ENCODE measurements at regions not wholly inside any gene's neighbourhood (a gene's known extent, or its start where the extent isn't known, plus 50 kb on each side); places are given as distances from the start of the nearest gene placed in this dataset.

DNA sequence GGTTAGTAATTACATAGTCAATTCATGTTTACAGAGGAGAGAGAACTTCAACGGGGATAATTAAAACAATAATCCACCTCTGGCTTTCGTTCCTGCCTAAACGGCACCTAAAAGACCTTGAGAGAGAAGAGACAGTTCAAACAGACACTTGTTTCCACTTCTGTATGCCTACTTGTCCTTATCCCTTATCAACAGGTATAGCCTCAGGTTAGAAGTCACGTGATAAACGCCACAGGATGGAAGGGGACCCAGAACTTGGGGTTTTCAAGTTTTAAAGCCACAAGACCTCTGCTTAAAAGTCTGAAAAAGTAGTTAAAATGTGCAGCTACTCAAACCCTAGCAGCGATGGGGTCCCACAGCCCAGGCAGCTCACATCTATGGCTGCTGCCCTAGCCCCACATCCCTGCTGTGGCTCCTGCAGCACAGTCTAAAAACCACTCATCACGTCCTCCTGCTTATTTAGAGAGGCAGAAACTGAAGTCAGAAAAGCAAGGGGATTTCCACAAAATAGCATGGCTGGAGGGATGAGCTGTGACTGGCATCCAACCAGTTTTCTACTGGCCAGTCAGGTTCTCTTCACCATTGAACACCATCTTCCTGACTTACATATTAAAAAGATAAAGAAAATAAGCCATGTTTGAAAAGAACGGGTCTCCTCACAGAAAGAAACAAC lies 51.2 kb upstream of the SEC16B start:
- H3K4me3 ChIP-seq (ENCODE audit: low read depth, low read length): no peak overlapping the region

DNA sequence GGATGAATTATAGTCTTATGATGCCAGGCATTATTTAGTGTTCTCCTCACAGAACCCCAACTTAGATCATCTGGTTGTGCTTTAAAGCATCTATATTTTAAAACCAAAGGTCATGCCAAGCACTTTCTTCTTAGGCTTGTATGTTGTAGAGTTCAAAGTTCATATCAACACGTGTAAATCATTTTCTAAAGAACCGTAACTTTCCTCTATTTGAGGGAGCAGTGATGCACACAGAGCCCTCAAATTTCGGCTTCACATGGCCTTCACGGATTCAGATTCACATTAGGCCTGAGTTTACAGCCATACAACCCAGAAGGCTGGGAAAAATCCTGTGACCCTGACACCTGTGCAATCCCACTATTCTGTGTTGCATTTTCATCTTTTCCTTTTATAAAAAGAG lies 52.1 kb upstream of the SEC16B start:
- no peak overlapping the region for H3K9ac ChIP-seq
- no peaks in the 10 kb centered on the region for H3K9me3 ChIP-seq (ENCODE audit: control insufficient read depth, low read length)
- no peaks in the 10 kb centered on the region for H3K4me1 ChIP-seq
- H3K4me2 ChIP-seq (ENCODE audit: low read length): no peak overlapping the region
- no peaks in the 10 kb centered on the region for H3K27me3 ChIP-seq (ENCODE audit: control insufficient read depth, insufficient read depth, low read length)
- H3K27ac ChIP-seq: no peak overlapping the region
- no peaks in the 10 kb centered on the region for H3K36me3 ChIP-seq (ENCODE audit: control insufficient read depth, insufficient read depth, low read length)
- no peak overlapping the region for H2AFZ ChIP-seq
- H3K79me2 ChIP-seq: no peaks in the 10 kb centered on the region
- no peak overlapping the region for H3K4me3 ChIP-seq (ENCODE audit: low read depth, low read length)
- TF ChIP-seq, protein P1, sequence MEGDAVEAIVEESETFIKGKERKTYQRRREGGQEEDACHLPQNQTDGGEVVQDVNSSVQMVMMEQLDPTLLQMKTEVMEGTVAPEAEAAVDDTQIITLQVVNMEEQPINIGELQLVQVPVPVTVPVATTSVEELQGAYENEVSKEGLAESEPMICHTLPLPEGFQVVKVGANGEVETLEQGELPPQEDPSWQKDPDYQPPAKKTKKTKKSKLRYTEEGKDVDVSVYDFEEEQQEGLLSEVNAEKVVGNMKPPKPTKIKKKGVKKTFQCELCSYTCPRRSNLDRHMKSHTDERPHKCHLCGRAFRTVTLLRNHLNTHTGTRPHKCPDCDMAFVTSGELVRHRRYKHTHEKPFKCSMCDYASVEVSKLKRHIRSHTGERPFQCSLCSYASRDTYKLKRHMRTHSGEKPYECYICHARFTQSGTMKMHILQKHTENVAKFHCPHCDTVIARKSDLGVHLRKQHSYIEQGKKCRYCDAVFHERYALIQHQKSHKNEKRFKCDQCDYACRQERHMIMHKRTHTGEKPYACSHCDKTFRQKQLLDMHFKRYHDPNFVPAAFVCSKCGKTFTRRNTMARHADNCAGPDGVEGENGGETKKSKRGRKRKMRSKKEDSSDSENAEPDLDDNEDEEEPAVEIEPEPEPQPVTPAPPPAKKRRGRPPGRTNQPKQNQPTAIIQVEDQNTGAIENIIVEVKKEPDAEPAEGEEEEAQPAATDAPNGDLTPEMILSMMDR (IDR thresholded peaks at IDR 0.05): no peak

More for the DNA sequence above, 51.2 kb upstream of the SEC16B start:
- Histone ChIP-seq H3K4me2 (ENCODE audit: low read length) (no peak overlapping the region), H3K27me3 (ENCODE audit: control insufficient read depth, insufficient read depth, low read length) (no peaks in the 10 kb centered on the region), H3K9me3 (ENCODE audit: control insufficient read depth, low read length) (no peaks in the 10 kb centered on the region), H3K27ac (no peak overlapping the region), H3K79me2 (no peaks in the 10 kb centered on the region), H3K36me3 (ENCODE audit: control insufficient read depth, insufficient read depth, low read length) (no peaks in the 10 kb centered on the region), H3K9ac (no peak overlapping the region), H2AFZ (no peak overlapping the region), H3K4me1 (no peaks in the 10 kb centered on the region)
- TF ChIP-seq, protein P1 (IDR thresholded peaks at IDR 0.05): no peak

DNA sequence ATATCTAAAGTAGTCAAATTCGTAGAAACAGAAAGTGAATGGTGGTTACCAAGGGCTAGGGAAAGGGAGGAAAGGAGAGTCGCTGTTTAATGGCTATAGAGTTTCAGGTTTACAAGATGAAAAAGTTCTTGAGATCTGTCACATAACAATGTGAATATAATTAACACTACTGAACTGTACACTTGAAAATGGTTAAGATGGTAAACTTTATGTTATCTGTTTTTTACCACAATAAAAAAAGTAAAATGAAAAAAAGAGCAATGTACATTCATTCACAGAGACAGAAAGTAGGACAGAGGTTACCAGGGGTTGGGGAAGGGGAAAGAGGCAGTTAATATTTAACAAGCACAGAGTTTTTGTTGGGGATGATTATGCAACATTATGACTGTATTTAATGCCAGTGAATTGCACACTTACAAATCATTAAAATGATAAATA lies 53.3 kb upstream of the SEC16B start:
- H3K4me1 ChIP-seq: no peaks in the 10 kb centered on the region
- TF ChIP-seq, protein P1 (IDR thresholded peaks at IDR 0.05): no peak
- H3K27ac ChIP-seq: no peak overlapping the region
- H3K9me3 ChIP-seq (ENCODE audit: control insufficient read depth, low read length): no peaks in the 10 kb centered on the region
- H3K9ac ChIP-seq: no peak overlapping the region
- H3K4me3 ChIP-seq (ENCODE audit: low read depth, low read length): no peak overlapping the region
- no peaks in the 10 kb centered on the region for H3K79me2 ChIP-seq
- H2AFZ ChIP-seq: no peak overlapping the region
- H3K4me2 ChIP-seq (ENCODE audit: low read length): no peak overlapping the region
- no peaks in the 10 kb centered on the region for H3K36me3 ChIP-seq (ENCODE audit: control insufficient read depth, insufficient read depth, low read length)
- no peaks in the 10 kb centered on the region for H3K27me3 ChIP-seq (ENCODE audit: control insufficient read depth, insufficient read depth, low read length)

DNA sequence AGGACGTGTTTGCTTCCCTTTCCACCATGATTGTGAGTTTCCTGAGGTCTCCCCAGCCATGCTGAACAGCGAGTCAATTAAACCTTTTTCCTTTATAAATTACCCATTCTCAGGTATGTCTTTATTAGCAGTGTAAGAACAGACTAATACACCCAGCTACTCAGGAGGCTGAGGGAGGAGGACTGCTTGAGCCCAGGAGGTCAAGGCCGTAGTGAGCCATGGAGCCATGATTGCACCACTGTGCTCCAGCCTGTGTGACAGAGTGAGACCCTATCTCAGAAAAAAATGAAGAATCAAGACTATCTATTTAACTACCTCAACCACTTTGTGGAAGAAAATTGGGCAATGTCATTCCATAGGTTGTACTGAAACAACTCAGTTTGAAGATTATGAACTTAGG lies 54.6 kb upstream of the SEC16B start:
- H3K9me3 ChIP-seq (ENCODE audit: control insufficient read depth, low read length): no peaks in the 10 kb centered on the region
- TF ChIP-seq, protein P1 (IDR thresholded peaks at IDR 0.05): no peak
- no peaks in the 10 kb centered on the region for H3K4me1 ChIP-seq
- H3K36me3 ChIP-seq (ENCODE audit: control insufficient read depth, insufficient read depth, low read length): no peaks in the 10 kb centered on the region
- H3K4me2 ChIP-seq (ENCODE audit: low read length): no peak overlapping the region
- H3K27ac ChIP-seq: no peak overlapping the region
- H3K79me2 ChIP-seq: no peaks in the 10 kb centered on the region
- no peak overlapping the region for H3K9ac ChIP-seq
- H2AFZ ChIP-seq: no peak overlapping the region
- H3K4me3 ChIP-seq (ENCODE audit: low read depth, low read length): no peak overlapping the region
- H3K27me3 ChIP-seq (ENCODE audit: control insufficient read depth, insufficient read depth, low read length): no peaks in the 10 kb centered on the region

All from parathyroid adenoma (tissue), 2 donors.